GM18498 (cell line): ENCODE measurements at regions not wholly inside any gene's neighbourhood (a gene's known extent, or its start where the extent isn't known, plus 50 kb on each side); places are given as distances from the start of the nearest gene placed in this dataset.

ENCODE experiments used
- ATAC-seq: cut with Tn5 transposase; IDR thresholded peaks from one replicate; pipeline ENCODE4 v1.9.1; 2021; ENCODE audit warnings: mild to moderate bottlenecking, moderate library complexity; ENCODE audit not compliant: unreplicated experiment

DNA sequence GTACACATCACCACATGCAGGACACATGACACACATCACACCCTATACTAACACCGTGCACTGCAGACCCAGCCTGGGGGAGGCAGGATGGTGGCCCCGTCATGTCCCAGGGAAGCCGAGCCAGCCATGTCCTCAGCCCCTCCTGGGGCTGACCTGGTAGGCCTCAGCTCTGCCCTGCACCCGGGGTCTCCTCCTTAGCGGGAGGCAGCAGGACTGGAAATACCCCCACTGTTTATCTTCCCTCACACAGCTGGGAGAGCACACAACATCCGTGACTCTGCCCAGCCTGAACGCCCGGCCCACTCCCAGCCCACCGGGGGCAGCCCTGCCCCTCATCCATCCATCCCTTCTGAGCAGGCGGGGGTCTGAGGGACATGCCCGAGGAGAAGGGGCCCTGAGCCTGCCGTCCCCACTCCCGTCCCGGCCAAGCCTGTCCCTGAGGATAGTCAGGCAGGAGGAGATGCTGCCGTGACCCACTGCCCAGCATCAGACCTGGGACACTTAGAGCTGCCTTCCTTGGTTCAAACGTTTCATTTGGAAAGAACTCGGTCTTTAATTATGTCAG lies 945.0 kb downstream of the BRD1 start:
- ATAC-seq, result no peak

DNA sequence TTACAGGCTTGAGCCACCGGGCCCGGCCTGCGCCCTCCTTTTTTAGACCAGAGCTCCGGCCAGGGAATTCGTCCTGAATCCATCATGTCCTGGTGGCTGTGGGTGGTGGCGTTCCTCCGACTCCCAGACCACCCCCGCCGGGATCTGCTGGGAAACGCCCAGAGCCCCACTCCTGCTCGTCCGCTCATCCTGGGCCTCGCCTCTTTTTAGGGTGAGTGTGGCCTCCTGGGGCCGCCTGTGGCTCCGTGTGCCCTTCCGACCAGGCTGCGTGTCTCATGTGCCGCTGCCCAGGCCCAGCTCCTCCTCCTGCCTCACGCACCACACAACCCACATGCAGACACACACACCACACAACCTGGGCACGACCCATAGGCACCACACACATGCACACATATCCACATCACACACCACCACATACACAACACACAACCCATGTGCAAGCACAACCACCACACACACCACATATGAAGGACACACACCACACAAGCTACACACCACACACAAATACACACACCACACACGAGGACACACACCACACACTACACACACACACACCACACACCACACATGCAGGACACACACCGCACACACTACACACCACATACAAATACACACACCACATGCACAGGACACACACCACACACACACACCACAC lies 946.2 kb downstream of the BRD1 start:
- no peak for ATAC-seq

DNA sequence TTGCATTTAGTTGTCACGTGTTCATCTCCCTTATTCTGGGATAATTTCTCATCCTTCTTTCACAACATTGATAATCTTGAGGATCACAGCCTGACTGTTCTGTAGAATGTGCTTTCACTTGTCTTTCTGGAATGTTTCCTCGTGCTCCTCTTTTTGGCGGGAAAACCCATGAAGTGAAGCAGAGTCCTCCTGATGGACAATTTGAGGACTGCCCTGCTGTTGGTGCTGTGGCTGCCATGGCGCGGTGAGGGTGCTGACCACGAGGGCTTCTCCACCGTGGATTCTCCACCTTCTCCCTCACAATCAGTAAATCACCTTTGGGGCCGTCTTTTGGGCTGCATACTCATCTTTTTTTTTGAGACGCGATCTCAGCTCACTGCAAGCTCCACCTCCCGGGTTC lies 946.9 kb downstream of the BRD1 start:
- ATAC-seq, result no peak

DNA sequence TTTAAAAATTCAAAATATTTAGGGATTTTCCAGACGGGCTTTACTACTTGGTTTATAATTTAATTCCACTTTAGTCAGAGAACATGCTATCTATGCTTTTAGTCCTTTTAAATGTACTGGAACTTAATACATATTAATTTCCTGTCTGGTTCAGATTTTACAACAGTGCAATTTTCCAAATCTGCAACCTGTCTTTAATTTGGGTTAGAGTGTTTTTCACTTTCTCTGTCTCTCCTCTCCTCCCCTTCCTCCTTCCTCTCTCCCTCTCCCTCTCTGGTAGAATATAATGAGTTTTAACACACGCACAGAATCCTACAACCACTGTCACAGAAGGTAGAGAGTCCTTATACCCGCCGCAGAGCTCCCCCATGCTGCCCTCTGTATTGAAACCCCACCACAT lies 950.7 kb downstream of the BRD1 start:
- no peak for ATAC-seq

DNA sequence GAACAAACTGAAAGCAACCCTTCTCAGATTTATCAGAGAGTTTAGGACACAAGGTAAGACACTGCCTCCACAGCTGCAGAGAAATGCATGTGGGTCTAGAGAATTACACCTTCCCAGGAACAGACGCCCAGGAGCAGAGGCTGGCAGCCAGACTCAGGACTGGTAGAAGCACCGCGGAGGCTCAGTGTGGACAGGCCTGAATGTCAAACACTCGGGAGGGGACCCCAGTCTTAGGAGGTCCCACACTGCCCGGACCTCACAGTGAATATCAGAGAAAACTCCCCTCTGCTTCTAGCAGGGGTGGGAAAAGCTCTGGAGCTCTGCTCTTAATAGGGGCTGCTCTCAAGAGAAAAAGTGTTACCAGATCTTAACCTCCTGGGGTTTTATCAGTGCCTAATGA lies 952.7 kb downstream of the BRD1 start:
- no peak for ATAC-seq

DNA sequence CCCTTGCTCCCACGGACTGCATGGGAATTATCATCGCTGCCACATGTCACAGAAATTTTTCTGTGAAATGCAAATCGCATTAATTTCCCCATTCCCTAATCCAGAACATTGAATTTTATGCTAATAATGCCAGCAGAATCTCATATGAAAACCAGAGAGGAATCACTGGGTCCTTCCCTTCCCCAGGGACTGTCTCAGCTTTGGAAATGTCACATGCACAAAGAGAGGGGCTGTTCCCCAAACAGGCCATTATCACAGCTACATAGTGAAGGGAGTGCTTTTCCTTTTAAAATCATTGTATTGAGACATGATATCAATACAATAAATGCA lies 954.5 kb downstream of the BRD1 start:
- ATAC-seq, result no peak

DNA sequence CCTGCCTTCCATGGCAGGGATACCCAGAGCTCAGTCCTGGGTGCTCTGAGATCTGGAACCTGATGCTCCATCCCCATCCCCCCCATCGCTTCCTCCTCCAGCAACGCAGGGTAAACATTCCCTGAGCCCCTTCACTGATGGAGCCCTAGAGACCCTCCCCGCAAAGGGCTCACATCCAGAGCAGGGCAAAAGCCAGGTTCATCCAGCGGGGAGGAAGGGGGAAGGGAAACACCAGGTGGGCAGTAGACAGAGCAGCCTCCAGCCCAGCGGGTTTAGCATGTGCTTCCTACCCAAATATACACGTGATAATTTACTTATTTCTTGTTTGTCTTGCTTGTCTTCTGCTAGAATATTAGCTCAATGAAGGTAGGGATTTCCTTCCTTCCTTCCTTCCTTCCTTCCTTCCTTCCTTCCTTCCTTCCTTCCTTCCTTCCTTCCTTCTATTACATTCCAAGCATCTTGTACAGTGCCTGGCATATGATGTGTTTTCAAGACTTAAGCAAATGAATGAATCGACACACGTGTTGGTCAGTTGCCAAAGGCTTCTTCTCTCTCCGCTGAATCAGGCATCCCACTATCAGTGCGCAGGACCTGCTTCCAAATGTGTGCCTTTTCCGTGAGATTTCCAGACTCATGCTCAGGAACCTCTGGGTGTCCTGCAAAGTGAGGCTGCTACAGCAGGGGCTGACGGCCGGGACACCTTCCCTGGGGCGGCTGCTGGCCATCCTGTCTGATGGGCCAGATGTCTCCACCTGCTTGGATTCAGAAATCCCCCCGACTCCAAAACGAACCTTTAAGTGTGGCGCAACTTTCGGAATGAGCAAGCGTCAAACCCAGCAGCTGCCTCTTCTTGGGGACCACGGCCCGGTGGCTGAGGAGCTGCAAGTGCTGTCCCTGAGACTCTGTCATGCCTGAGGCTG lies 955.1 kb downstream of the BRD1 start:
- no peak for ATAC-seq

DNA sequence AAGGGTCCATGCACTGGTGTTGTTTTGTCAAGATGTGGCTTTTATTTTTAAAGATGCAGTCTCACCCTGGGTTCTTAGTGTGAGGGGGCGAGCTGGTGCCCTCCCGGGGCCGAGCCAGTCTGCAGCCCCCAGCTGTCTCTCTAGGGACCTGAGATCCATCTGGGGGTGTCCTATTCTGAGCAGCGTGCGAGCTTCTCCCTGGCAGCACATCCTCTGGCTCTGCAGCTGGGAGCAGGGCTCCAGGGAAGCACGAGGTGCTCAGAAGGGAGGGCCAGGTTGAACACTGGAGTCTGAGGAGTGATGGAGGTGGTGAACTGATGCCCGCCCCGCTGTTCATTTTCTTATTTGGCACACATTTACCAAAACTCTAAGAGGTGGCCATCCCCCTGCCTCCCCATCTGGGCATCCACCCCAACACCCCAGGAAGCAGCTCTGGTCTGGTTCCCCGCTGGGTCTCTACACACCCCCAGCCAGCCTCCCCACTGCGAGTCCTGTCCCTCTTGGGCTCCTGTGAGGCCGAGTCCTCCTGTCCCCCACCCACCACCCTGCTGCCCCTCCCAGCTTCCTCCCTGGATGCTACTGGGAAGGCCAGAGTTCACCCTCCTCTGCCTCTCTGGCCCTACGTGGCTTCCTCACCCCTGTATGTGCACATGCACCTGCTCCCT lies 956.4 kb downstream of the BRD1 start:
- no peak for ATAC-seq

DNA sequence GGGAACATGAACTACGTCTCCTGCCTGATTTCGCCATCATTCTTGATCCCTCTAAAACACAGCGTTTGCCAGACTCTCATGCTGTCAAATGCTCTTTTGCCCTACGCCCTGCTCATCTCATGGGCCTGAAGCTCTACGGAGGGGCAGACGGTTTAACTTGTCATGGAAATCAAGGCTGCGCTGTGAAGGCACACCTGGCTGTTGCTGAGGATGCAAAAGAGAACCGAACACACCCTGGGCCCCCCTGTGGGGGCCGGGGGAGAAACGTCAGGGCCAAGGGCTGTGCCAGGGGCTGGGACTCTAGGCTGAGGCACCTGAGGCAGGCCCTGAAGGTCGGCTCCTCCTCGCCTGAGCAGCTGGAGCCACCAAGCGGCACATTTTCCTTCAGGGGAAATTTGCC lies 957.2 kb downstream of the BRD1 start:
- no peak for ATAC-seq

DNA sequence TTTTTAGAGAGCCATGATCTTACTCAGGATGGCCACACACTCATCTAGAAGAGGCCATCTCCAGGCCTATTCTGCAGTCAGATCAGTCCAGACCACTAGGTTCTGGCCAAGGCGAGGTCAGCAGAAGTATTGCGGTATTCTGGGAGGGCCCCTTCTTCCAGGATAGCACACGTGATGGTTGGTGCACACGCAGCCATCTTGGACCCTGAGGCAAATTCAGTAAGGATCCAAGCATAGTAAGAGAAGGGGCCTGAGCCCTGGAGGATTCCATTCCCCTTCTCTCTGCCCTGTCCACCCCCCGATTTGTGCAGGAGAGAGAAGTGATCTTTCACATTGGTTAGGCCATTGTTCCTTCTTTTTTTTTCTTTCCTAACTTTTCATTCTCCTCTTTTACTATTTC lies 957.9 kb downstream of the BRD1 start:
- ATAC-seq, result no peak

DNA sequence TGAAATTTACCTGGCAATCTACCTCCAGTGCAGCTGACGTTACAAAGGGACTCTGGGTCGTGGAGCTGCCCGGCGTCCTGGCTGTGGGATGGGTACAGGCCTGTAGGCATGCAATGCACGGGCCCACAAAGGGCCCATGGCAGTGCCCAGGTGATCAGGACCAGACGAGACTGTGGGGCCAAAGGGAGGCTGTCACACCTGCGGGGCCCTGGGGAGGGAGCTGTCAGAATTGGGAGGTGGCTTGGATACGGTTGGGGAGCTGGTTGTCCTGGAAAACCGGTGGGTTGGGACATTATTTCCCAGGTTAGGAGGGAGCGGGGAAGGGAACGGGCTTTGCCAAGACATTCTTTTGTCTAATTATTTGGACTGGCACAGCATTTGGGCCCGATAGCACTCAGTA lies 958.5 kb downstream of the BRD1 start:
- ATAC-seq, result no peak

DNA sequence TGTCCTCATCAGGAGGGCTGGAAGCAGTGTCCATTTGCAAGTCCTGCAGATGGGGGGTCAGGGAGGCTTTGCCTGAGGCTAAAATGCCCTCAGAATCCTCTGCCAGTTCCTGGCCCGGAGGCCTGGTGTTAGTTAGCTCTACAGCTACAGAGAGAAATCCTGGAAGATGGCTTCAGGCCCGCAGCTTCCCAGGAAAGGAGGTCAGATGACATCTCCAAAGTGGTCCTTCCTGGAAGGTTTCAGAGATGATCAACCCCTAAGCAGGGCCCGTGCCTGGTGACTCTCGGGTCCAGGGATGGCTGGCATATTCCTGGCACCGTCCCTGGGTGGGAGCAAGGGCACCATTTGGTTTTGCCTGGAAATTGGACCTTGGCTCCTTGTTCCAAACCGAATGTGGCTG lies 959.1 kb downstream of the BRD1 start:
- no peak for ATAC-seq

DNA sequence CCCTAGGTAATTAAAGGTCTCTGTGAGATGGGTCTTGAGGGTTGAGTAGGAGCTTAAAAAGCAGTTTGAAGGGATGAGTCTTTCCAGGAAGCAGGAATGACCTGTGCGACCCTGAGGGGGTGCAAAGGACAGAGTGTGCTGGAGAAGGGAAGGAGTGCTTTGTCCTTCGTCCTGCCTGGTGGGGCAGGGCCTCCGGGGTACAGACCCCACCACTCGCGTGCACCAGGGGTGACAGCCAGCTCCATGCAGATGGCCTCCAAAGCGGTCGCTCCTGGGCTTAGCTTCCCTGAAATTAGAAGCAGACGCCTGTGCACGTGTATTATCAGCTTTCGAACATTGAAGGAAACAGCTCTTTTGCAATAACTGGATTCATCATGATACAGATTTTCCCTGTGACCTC lies 959.8 kb downstream of the BRD1 start:
- no peak for ATAC-seq

DNA sequence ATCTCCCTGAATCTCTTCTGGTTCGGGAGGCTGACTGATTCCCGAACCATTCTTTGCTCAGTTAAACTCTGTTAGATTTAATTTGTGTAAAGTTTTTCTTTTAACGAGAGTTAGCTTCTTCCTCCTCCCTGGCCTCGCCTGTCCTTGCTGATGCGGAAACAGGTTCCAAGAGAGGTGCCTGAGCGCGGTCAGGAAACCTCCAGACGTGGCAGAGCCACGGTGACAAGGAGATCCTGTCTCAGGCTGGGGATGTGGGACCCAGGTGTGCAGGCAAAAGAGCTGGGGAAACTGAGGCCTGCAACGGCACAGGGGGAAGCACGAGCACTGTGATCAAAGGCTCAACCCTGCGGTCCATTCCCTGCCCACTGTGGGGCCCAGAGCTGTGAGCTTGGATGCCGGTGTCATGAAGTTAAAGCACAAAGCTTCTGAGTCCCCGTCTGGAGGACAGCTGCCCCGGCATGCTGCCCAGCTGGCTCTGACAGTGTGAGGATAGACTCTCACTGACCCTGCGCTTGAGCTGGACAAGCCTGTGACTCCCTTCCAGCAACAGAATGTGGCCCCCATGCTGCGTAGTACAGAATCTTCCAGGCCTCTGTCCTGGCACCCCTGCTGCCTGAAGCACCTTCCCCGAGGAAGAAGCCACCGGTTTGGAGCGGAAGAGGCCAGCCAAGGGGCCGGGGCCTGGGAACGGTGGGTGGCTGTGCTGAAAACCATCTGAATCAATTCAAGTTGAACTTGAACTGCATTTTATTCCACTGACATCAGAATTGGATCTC lies 960.6 kb downstream of the BRD1 start:
- no peak for ATAC-seq

DNA sequence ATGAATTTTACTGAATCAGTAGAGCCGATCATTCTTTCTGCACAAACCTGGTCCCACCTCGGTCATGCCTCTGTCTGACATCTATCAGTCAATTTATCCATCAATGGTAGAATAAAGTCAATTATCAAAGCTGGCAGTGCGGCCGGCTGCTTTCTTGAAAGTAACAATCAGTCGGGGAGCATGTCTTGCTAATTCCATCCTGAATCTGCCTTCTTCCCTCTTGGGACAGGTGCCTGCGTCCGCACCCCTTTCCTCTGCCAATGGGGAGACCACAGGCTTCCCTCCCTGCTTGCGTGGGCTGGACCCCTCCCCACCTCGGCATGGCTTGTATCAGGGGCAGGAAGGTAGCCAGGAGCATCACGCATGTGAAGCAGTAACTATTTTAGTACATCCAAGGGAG lies 962.9 kb downstream of the BRD1 start:
- no peak for ATAC-seq

DNA sequence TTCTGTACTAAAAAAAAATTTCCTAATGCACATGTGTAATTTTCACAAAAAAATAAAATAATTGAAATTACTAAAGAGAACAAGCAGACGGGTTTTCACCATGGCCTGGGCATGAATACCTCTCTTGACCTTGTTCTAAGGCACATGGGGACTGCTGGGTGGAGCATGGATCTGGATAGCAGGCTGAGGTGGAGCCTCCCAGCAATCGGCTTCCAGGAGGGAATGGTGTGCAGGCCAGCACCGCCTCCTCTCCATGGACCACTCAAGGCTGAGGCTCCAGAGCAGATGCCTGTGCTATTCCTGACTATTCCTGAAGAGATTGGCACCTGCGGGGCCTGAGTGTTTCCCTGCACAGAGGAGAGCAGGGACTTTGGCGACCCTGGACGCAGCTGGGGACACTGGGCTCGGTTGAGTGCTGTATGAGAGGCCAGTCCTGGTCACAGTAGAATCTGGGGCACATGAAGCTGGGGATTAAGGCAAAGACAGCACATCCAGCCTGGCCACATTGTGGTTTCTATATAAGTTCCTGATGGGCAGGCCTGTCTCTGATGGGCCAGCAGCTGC lies 963.6 kb downstream of the BRD1 start:
- no peak for ATAC-seq

DNA sequence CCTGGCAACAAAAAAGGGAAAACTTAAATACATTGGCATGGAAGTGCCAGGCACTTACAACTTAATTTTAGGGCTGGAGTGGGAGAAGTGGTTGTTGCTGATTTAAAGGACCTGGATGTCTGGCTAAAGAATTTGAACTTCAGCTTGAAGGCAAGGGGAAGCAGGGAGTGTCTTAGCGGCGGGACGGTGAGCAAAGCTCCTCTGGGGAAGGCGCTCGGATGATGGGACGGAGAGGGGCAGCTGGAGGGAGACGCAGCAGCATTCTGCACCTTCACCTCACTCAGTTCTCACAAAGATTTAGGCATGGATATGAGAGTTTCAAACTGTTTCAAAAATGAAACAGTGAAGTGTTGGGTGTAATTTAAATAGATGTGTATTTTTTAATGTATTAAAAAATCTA lies 967.1 kb downstream of the BRD1 start:
- ATAC-seq, result no peak

DNA sequence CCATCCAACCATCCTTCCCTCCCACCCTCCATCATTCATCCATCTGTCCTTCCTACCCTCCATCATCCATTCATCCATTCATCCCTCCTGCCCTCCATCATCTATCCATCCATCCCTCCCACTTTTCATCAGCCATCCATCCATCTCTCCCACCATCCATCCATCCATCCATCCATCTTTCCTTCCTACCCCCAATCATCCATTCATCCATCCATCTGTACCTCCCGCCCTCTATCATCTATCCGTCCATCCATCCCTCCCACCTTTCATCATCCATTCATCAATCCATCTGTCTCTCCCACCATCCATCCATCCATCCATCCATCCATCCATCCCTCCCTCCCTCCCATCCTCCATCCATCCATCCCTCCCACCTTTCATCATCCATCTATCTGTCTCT lies 968.8 kb downstream of the BRD1 start:
- no peak for ATAC-seq

DNA sequence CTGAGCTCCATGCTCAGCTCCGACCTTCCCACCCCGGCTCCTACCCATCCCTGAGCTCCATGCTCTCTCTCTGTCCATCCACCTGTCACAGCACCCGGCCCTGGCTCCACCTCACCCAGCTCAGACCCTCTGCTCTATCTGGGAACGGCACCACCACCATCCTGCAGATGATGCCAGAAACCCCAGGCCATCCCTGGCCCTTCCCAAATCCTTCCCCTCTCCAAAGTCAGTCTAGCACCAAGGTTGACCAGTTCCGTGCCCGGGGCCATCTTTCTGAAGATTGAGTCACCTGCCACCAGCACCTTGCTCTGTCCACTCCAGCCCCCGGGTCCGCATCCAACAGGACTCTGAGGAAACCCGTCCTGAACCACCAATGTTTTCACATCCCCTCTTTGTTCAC lies 969.6 kb downstream of the BRD1 start:
- no peak for ATAC-seq

DNA sequence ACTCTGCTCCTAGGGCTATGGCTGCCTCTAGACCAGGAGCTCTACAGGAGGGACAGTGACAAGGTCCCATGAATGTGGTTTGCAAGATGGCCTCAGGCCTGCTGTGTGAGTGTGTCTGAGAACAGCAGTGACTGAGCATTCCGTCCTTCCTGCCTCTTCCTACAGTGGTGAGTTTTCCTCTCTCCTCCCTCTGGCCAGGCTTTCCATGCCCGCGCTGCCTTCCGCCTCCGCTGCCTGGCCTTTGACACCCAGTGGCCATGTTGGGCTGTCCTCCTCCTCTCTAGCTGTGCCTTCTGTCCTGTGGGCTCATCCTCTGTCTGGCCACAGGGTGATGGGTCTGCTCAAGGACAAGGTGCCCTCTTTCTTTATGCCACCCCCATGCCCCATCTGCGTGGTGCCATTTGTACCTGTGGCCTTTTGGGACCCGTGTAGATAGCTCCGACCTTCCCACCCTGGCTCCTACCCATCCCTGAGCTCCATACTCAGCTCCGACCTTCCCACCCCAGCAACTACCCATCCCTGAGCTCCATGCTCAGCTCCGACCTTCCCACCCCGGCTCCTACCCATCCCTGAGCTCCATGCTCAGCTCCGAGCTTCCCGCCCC lies 970.4 kb downstream of the BRD1 start:
- ATAC-seq, result no peak

DNA sequence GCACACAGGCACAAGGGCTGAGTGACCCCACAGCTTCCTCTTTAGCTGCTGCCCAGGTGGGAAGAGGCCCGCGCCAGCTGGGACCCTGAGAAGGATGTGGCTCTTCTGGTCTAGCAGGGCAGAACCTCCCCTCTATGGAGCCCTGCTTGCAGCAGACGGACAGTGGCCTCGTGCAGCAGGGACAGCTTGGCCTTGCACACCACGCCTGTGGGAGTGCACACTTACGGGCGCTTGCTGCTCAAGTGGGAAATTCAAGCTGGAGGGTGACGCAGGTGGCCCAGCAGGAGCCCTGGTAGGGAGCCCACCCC lies 971.4 kb downstream of the BRD1 start:
- ATAC-seq, result no peak
